Body of pancreas (tissue), 4 donors: ENCODE measurements at regions not wholly inside any gene's neighbourhood (a gene's known extent, or its start where the extent isn't known, plus 50 kb on each side); places are given as distances from the start of the nearest gene placed in this dataset.
"Not testable (repeated sequence)": the region's sequence is repeated elsewhere in the genome, so short reads cannot be mapped to it uniquely, and the experiment has no call there.

Experiments used
- ATAC-seq: fragments of 150-250 bp; one replicate; pipeline ENCODE4 v1.9.1; 2016
- DNase-seq, 4 donors: peaks; one replicate each; pipeline ENCODE4 v3.0.0-alpha.2; 2019
- H3K27ac ChIP-seq, 4 donors: fragments of 200-600 bp; sonication (generic); 1 replicate in 3 of 4; 2 replicates in 1 of 4; pipeline versions ENCODE4 v1.5.1 to v1.6.1; 2016 to 2019; ENCODE audit warnings: mild to moderate bottlenecking in 1 of 4, mixed read lengths in 1 of 4, moderate library complexity in 1 of 4
- H3K27me3 ChIP-seq, 2 donors: fragments of 200-600 bp; sonication (generic); one replicate each; pipeline ENCODE4 v1.6.0; 2016; ENCODE audit warnings: mild to moderate bottlenecking in 1 of 2
- H3K36me3 ChIP-seq, 2 donors: fragments of 200-600 bp; sonication (generic); replicated peaks in 1 of 2; 2 replicates each; pipeline ENCODE4 v1.5.1; 2016; ENCODE audit warnings: low read depth in 2 of 2; ENCODE audit not compliant: insufficient read depth in 1 of 2
- H3K4me1 ChIP-seq: fragments of 200-600 bp; sonication (generic); one replicate; pipeline ENCODE4 v1.6.0; 2016
- H3K4me3 ChIP-seq, 2 donors: fragments of 200-600 bp; sonication (generic); 1 replicate in 1 of 2; 2 replicates in 1 of 2; pipeline ENCODE4 v1.5.1; 2016 to 2019
- H3K9me3 ChIP-seq, 3 donors: fragments of 200-600 bp; sonication (generic); 1 replicate in 2 of 3; 2 replicates in 1 of 3; pipeline ENCODE4 v1.5.1; 2016
- POLR2A ChIP-seq, 3 donors: fragments of 450-650 bp; IDR thresholded peaks; one replicate each; pipeline ENCODE4 v1.6.1; 2016; ENCODE audit warnings: antibody characterized with exemption in 3 of 3, mild to moderate bottlenecking in 2 of 3
- WGBS, 2 donors: methylation state at CpG; one replicate each; pipeline ENCODE4 v1.1.5; 2017; 5-methylcytosine and 5-hydroxymethylcytosine counted together
- intact Hi-C: fragments of 100-400 bp; cut with DNase I; formaldehyde crosslinking; loops from one replicate; pipeline ENCODE4 v1.15.1; 2023
- TF ChIP-seq, protein P1 (sequence below), 7 experiments: fragments of 450-650 bp in 4 of 7; fragments of 200-600 bp in 3 of 7; sonication (generic) in 3 of 7; IDR thresholded peaks; one replicate each; pipeline ENCODE4 v1.5.1; 2016 to 2019; ENCODE audit warnings: antibody characterized with exemption in 7 of 7

DNA sequence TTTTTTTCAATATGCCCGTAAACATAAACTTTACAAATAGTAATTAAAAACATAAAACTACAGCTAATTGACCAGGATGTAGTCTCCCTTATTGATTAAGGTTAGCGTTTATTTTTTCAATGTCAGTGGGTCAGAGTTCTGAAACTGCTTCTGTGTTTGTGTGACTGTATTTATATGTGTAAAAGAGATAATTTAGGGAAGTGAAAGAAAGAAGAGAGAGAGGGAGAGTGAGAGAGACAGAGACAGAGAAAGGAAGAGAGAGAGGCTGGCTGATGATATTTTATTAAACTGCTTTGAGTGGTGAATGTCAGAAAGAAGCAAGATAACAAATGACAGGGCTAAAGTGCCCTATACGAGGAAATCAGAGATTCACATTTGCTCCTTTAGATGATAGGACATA is 266.1 kb upstream of the PTCHD4 start:
- H3K4me3 ChIP-seq = no peak overlapping the region
- H3K27me3 ChIP-seq = no peaks in the 10 kb centered on the region
- DNase-seq = no peak
- TF ChIP-seq, protein P1, sequence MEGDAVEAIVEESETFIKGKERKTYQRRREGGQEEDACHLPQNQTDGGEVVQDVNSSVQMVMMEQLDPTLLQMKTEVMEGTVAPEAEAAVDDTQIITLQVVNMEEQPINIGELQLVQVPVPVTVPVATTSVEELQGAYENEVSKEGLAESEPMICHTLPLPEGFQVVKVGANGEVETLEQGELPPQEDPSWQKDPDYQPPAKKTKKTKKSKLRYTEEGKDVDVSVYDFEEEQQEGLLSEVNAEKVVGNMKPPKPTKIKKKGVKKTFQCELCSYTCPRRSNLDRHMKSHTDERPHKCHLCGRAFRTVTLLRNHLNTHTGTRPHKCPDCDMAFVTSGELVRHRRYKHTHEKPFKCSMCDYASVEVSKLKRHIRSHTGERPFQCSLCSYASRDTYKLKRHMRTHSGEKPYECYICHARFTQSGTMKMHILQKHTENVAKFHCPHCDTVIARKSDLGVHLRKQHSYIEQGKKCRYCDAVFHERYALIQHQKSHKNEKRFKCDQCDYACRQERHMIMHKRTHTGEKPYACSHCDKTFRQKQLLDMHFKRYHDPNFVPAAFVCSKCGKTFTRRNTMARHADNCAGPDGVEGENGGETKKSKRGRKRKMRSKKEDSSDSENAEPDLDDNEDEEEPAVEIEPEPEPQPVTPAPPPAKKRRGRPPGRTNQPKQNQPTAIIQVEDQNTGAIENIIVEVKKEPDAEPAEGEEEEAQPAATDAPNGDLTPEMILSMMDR (IDR thresholded peaks at IDR 0.05) = no peak
- TF ChIP-seq POLR2A (IDR thresholded peaks at IDR 0.05) = no peak
- intact Hi-C loops = no loop called here
- no peaks in the 10 kb centered on the region for H3K4me1 ChIP-seq
- H3K27ac ChIP-seq = no peak overlapping the region
- ATAC-seq = no peak
- H3K36me3 ChIP-seq = no peaks in the 10 kb centered on the region
- no peaks in the 10 kb centered on the region for H3K9me3 ChIP-seq
- WGBS, 2 donors = 47 to 58% methylated on average over 3 of the region's 3 CpGs

DNA sequence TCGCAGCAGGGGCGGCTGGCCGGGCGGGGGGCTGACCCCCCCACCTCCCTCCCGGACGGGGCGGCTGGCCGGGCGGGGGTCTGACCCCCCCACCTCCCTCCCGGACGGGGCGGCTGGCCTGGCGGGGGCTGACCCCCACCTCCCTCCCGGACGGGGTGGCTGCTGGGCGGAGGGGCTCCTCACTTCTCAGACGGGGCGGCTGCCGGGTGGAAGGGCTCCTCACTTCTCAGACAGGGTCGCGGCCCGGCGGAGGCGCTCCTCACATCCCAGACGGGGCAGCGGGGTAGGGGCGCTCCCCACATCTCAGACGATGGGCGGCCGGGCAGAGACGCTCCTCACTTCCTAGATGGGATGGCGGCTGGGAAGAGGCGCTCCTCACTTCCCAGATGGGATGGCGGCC is 260.2 kb upstream of the PTCHD4 start:
- not testable (repeated sequence) for DNase-seq, H3K27me3 ChIP-seq

DNA sequence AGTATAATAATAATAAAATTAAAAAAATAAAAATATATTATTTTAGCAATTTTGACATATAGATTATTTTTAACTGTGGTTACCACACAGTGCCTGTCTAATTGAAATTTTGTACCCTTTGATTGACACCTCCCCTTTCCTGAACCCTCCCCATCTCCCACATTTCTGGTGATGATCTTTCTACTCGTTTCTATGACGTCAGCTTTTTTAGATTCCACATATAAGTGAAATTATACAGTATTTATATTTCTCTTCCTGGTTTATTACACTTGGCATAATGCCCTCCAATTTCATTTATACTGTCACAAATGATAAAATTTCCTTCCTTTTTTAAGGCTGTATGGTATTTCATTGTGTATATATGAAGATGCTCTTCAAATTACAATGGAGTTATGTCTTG is 258.1 kb upstream of the PTCHD4 start:
- ATAC-seq = no peak
- intact Hi-C loops = no loop called here
- 80 to 97% methylated on average over 2 of the region's 2 CpGs for WGBS, 2 donors
- Histone ChIP-seq H3K27me3 (no peaks in the 10 kb centered on the region), H3K36me3 (no peaks in the 10 kb centered on the region), H3K4me1 (no peaks in the 10 kb centered on the region), H3K27ac (no peak overlapping the region), H3K9me3 (no peaks in the 10 kb centered on the region), H3K4me3 (no peak overlapping the region)
- no peak for DNase-seq
- TF ChIP-seq, protein P1 (IDR thresholded peaks at IDR 0.05) = no peak
- no peak for TF ChIP-seq POLR2A (IDR thresholded peaks at IDR 0.05)

More for the DNA sequence above, 260.2 kb upstream of the PTCHD4 start:
- ATAC-seq, intact Hi-C loops, H3K27ac ChIP-seq, H3K9me3 ChIP-seq, H3K4me3 ChIP-seq, H3K36me3 ChIP-seq, H3K4me1 ChIP-seq: not testable (repeated sequence)
- WGBS, 2 donors = 86 to 88% methylated on average over 5 to 11 of the region's 34 CpGs

DNA sequence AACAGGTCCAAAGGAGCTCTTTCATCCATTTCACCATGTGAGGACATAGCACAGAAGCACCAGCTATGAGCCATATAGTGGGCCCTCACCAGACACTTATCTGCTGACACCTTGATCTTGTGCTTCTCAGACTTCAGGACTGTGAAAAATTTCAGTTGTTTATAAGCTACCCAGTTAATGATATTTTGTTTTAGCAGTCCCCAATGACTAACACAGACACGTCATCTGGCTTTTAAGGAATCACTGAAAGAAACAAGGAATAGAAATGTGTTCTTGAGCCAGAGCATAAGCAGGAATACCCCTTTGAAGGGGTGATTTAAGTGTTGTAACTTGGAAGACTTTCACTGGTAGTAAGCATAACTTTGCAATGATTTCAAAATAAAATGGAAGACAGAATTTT is 214.7 kb upstream of the PTCHD4 start:
- intact Hi-C loops = no loop called here
- Histone ChIP-seq H3K9me3 (no peaks in the 10 kb centered on the region), H3K27ac (no peak overlapping the region), H3K4me3 (no peak overlapping the region), H3K4me1 (no peaks in the 10 kb centered on the region), H3K27me3 (no peaks in the 10 kb centered on the region), H3K36me3 (no peaks in the 10 kb centered on the region)
- DNase-seq (no peak), ATAC-seq (no peak)
- TF ChIP-seq, protein P1 (IDR thresholded peaks at IDR 0.05) = no peak
- TF ChIP-seq POLR2A (IDR thresholded peaks at IDR 0.05) = no peak
- 44 to 50% methylated on average over 1 of the region's 1 CpG for WGBS, 2 donors

DNA sequence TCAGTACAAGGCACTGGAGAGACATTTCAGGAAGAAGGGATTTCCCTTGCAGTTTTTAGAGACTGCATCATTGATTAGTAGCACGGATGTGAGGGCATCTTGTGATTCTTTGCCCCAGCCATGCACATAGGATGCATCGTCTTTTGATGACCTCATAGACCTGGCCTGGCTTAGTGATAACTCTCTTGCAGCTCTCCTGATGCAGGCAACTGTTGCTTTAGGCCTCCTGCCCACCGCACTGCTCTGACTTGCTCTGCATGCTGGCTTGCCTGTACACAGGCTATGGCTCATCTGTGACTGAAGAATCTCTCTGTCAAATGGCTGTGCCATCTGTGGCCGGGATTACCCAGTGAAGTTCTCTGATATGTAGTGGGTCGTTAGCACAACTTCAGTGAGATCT is 207.7 kb upstream of the PTCHD4 start:
- Histone ChIP-seq H3K9me3 (no peaks in the 10 kb centered on the region), H3K27ac (no peak overlapping the region), H3K36me3 (no peaks in the 10 kb centered on the region), H3K4me3 (no peak overlapping the region), H3K4me1 (no peaks in the 10 kb centered on the region), H3K27me3 (no peaks in the 10 kb centered on the region)
- ATAC-seq (no peak), DNase-seq (no peak)
- TF ChIP-seq, protein P1 (IDR thresholded peaks at IDR 0.05) = no peak
- TF ChIP-seq POLR2A (IDR thresholded peaks at IDR 0.05) = no peak
- intact Hi-C loops = no loop called here
- WGBS, 2 donors = 73 to 74% methylated on average over 5 of the region's 5 CpGs
